Epithelial cell of esophagus (primary cell): ENCODE measurements at regions not wholly inside any gene's neighbourhood (a gene's known extent, or its start where the extent isn't known, plus 50 kb on each side); places are given as distances from the start of the nearest gene placed in this dataset.

ENCODE experiments used
- DNase-seq: peaks from one replicate; pipeline ENCODE4 v3.0.0; 2010; ENCODE audit warnings: low read depth
- H3K4me3 ChIP-seq: 2 replicates; pipeline ENCODE4 v1.5.1; 2011; ENCODE audit warnings: mild to moderate bottlenecking, low read length, control low read depth
- CTCF ChIP-seq: IDR thresholded peaks from 2 replicates; pipeline ENCODE4 v1.5.1; 2011; ENCODE audit warnings: low read depth, mild to moderate bottlenecking, low read length, control low read depth, inconsistent platforms; ENCODE audit not compliant: insufficient read depth; ENCODE audit errors: missing control alignments

GRCh38 chr4:128378668-128379067 lies 91.1 kb upstream of the PGRMC2 start:
- TF ChIP-seq CTCF = no peak
- H3K4me3 ChIP-seq = no peak overlapping the region
- no peak for DNase-seq

- TF ChIP-seq CTCF = no peak
- no peak for DNase-seq
- no peak overlapping the region for H3K4me3 ChIP-seq
These were observed 89.3 kb upstream of the PGRMC2 start for GRCh38 chr4:128376958-128377357.

- DNase-seq = no peak
- H3K4me3 ChIP-seq = no peak overlapping the region
These were observed 88.7 kb upstream of the PGRMC2 start for GRCh38 chr4:128376303-128376702.

GRCh38 chr4:128373628-128374027 lies 86.0 kb upstream of the PGRMC2 start:
- DNase-seq = no peak
- H3K4me3 ChIP-seq = no peak overlapping the region
- no peak for TF ChIP-seq CTCF

More at GRCh38 chr4:128376303-128376702, 88.7 kb upstream of the PGRMC2 start:
- no peak for TF ChIP-seq CTCF

GRCh38 chr4:128371876-128372275 lies 84.3 kb upstream of the PGRMC2 start:
- no peak for DNase-seq
- no peak overlapping the region for H3K4me3 ChIP-seq
- no peak for TF ChIP-seq CTCF

GRCh38 chr4:128371001-128371777 lies 83.6 kb upstream of the PGRMC2 start:
- peak; percentile 65 for DNase-seq
- H3K4me3 ChIP-seq = no peak overlapping the region
- TF ChIP-seq CTCF = no peak

GRCh38 chr4:128366212-128366611 lies 78.6 kb upstream of the PGRMC2 start:
- no peak for DNase-seq
- no peak for TF ChIP-seq CTCF
- no peak overlapping the region for H3K4me3 ChIP-seq
